ENCODE measurements at regions not wholly inside any gene's neighbourhood (a gene's known extent, or its start where the extent isn't known, plus 50 kb on each side); places are given as distances from the start of the nearest gene placed in this dataset.

DNA sequence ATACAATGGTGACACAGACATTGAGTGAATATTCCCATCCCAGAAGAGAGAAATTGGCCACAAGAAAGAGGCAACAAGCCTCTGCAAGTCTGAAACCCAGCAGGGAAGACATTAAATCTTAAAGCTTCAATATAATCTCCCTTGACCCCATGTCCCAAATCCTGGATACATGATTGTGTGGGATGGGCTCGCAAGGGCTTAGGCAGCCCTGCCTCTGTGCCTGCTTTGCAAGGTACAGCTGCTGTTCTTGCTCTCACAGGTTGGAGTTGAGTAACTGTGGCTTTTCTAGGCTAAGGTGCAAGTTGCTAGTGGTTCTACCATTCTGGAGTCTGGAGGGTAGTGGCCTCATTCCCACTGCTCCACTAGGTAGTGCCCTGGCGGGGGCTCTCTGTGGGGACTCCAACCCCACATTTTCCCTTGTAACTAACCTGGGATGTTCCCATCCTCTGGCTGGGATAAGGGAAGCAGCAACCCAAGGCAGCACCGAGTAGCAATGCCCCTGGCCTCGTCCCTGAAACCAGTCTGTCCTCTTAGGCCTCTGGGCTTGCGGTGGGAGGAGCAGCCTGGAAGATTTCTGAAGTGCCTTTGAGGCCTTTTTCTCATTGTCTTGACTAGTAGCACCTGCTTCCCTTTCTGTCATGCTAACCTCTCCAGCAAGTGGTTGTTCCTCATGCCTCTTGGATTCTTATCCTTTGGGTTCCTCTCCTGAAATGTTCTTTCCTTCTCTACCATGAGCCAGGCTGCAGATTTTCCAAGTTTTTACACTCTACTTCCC, 90.0 kb downstream of the FAM174B start:
- DNase-seq (ENCODE audit: low spot score) = no peak

DNA sequence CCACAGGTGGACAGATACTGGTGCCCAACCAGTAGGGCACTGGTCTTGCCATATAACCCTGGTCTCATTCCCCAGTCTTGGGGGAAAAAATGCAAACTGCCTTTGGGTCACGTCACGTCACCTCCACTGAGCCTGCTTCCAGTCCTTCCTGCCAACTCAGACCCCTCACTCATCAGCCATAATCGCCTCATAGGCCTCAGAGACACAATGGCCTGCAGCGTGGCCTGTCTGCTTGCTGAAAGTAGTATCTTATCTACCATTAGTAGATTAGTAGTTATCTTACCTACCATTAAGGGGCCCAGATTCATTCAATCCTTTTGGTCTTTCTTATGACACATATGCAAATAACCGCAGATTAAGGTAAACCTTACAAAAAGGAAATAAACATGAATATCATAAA, 93.8 kb downstream of the FAM174B start:
- no peak for DNase-seq (ENCODE audit: low spot score)

DNA sequence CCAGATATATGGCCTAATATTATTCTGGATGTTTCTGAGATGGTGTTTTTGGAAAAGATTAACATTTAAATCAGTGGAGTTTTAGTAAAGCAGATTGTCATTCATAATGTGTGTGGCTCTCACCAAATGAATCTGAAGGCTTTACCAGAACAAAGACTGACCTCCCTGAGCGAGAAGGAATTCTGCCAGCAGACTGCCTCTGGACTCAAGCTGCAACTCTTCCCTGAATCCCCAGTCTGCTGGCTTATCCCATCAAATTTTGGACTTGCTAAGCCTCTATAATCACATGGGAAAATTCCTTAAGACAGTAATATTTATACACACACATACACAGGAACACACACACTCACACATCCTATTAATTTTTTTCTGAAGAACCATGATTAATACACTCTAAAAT, 102.3 kb downstream of the FAM174B start:
- DNase-seq (ENCODE audit: low spot score) = no peak

DNA sequence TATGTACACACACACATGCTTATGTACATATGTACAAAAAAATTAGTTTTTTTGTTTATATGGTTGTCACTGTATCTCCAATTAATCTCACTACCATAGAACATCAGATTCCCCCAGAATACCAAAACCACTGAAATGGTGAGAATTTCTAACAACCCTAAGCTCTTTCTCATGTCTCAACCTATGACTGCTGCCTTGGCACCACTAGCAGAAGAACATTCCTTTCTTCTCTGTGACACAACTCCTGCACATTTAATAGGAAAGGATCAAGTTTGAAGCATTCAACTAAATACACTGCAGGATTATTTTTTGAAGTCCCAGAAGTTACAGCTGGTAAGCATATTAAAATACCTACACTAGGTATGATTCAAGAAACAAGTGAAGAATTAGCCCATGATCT, 109.6 kb downstream of the FAM174B start:
- no peak for DNase-seq (ENCODE audit: low spot score)

DNA sequence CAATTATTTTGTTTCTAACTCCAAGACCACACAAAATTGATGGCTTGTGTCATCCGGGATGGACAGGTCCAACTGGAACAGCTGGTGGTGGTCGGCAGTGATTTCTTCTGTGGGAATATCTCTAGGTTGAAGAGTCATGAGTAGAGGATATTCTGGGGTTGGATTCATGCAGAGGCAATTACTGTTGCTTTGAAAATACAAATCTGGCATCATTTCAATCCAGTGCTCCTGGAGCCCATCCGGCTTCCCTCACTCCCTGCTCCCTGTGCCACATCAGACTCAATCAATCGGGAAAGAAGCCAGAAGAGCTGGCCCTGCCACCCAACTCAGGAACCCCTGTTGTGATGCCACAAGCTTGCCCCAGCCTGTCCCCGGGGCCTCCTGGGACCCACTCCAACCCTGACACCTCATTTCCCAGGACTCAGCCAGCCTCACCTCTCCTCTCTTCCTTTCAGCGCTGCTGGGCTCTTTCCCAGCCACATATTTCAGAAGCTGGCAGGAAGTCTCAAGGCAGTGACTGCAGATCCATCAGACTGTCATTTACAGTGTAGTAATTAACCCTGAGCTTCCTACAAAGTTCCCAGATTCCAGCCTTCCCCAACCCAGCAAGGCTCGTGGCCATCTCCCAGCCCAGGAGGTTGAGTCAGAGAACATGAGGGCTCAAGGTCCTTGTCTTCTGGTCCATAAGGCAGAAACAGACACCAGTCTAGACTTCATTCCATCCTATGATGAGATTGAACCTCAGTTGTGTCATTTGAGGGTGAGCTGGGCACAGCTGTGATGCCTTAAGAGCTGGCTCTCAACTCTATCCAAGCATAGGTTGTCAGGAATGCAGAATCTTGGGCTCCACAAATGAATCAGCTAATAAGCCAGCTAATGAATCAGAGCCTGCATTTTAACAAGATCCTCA, 114.0 kb downstream of the FAM174B start:
- DNase-seq (ENCODE audit: low spot score) = no peak

DNA sequence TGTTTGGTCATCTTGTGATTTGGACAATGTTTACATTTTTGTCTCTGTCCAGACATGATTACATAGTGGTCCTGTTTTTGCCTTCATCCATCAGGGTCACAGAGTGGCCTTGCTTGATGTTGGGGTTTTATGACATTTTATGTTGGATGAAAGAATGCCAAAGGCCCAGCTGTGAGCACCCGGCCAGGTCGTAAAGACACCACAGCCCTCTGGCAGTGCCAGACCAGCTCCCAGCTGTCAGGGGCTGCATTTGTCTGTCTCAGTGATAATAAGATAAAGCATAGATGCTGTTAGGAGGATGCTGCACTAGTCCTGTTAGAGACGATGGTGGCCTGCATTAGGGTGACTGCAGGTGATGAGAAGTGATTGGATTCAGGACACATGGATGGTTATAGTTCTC, 117.5 kb downstream of the FAM174B start:
- DNase-seq (ENCODE audit: low spot score) = no peak

DNA sequence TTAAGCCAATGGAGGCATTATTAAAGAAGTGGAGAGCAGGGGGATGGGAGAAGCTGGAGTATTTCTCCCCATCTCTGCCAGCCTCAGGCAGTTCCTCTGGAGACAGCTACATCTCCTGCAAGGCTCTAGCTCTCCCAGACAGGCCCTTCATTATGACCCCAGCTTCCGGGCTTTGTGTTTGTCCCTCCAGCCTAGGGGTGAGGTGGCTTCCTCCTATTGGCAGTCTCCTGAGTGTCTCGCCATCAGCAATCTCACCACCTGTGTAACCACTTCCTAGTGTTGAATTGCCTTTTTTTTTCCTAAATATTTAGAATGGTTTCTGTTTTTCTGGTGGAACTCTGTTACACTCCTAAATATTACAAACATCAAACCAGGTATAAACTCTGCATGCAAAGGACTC, 122.3 kb downstream of the FAM174B start:
- DNase-seq (ENCODE audit: low spot score) = no peak

DNA sequence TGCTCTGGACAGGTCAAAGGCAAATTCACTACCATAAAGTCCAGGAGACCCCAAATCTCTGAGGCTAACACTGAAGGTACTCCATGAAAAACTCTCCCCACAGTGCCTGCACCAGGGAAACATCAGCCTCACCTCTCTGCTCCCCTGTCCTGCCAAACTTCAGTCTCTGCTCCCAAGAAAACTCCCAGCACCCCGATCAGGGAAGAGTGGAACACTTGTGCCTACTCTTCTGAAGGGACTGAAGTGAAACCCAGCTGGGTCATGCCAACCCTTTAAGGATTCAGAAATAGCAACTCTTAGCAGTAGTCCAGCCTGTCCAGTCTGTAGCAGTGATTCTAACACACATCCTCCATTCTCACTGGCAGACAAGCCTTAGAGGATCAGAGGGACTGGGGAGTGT, 124.2 kb downstream of the FAM174B start:
- DNase-seq (ENCODE audit: low spot score) = no peak

DNA sequence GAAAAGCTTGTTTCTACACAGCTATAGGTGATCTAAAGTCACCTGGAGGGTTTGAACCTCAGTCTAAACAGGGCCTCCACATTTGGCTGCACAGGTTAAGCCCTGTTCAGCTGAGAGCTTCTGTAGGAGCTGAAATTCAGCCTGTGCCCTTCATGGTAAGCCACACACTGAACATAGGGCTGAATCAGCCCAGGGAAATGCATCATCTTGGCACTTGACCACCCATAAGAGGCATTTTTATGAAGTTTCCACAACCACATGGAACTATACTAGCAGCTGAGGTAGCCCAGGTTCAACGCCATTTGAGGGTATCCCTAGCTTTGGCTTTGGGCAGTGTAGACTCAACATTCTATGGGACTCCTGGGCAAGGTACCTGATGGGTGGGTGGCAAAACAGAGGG, 126.8 kb downstream of the FAM174B start:
- DNase-seq (ENCODE audit: low spot score) = no peak

DNA sequence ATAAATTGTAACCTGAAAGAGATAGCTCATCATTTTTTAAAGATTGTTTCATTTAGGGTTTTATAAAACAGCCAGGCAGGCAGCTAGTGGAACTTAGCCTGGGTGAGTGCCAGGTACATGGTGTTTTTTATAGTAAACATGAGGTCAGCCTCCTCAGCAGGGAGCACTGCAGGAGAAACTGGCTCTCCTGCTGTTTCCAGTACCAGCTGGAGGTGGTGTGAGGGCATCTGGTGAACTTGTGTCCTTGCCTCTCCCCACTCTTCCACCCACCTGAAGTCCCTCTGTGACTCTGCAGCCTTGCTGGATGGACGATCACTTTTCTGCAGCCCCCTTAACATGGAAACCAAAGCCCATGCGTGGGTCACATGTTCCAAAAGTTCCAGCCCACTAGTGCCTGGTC, 128.4 kb downstream of the FAM174B start:
- no peak for DNase-seq (ENCODE audit: low spot score)

DNA sequence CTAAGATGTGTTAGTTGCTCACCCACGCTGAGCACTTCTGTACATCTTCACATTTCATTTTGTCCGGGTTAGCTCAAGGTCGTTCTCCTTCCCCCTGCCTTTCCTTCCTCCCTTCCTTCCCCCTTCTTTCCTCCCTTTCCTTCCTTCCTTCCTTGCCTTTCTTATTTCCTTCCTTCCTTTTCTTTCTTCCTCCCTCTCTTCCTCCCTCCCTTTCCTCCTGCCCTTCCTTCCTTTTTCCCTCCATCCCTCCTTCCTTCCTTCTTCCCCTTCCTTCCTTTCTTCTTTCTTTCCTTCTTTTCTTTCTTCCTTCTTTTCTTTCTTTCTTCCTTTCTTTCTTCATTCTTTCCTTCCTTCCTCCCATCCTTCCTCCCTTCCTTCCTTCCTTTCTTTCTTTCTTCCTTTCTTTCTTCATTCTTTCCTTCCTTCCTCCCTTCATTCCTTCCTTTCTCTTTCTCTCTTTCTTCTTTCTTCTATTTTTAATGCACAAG, 129.8 kb downstream of the FAM174B start:
- DNase-seq (ENCODE audit: low spot score) = no peak

DNA sequence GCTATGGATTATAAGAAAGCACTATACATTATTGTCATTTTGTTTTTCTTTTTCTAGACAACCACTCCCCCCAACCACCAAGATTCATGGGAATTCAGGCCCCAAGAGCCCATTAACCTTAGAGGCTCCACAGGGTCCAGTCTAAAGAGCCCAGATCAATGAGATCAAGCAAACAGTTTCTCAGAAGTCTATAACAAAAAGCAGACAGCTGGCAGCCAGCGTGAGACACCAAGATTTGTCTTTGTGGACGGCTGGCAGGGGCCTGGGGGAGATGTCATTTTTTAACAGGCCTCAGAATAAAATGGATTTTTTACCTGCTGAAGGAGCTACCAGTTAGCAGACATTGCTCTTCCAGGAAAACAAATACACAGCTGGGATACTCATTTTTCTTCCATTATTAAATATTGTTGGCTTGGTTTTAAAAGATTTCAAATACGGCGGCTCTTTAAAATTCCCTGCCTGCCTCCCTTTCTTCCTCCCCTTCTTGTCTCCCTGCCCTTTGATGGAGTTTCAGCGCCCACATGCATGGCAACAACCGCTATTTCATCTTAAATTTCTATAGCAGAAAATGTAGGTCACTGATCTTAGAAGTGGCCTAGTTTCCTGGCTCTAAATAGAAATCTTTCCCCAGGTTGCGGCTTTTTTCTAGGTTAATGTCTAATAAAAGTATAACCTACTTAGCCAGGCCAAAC, 130.6 kb downstream of the FAM174B start:
- no peak for DNase-seq (ENCODE audit: low spot score)

DNA sequence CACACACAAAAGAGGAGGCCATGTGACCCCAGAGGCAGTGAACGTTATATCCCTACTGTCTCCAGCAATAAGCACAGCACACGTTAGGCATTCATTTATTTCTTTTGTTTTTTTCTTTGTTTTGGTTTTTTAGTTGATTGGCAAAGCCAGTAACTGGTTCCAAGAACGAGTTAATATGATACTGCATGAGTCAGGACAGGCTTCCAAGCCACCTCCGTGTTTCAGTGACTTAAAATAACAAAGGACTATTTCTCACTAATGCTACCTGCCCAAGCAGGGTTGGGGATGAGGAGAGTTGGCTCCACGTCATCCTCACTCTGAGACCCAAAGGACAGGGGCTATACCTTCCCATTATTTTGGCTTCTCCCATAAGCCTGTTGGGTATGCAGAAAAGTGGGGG, 130.5 kb downstream of the ST8SIA2 start:
- DNase-seq (ENCODE audit: low spot score) = no peak

DNA sequence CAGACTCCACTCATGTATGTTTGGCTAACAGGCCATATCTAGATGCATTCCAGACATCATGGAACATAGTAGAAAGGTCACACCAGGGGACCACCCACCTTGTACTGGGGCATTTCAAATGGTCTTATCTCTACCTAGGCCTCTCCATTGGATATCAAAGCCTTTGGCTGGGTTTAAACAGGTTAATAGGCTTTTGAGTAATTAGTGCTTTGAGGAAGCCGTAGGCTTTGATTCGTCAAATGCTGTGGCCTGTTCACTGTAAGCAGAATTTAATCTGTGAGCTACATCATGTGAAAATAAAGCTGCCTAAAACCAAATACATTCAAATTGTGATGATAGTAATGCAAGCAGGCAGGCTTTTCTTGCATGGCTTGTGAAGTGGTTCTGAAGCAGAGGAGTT, 129.5 kb downstream of the ST8SIA2 start:
- no peak for DNase-seq (ENCODE audit: low spot score)

DNA sequence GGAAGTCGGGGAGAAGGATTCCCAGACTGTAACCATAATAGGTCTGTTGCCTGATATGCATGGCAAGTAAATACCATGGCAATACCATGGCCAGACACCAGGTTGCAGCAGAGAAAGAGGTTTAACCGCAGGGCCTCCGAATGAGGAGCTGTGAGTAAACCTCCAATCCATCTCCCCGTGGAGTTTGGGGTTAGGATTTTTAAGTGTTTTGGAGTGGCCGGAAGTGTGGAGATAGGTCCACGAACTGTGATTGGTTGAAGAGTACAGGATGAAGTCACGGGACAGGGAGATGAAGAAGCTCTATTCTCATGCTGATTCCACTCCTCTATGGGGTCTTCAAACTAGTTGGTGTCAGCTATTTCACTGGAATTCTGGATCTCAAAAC, 127.9 kb downstream of the ST8SIA2 start:
- peak; percentile 13 for DNase-seq (ENCODE audit: low spot score)

DNA sequence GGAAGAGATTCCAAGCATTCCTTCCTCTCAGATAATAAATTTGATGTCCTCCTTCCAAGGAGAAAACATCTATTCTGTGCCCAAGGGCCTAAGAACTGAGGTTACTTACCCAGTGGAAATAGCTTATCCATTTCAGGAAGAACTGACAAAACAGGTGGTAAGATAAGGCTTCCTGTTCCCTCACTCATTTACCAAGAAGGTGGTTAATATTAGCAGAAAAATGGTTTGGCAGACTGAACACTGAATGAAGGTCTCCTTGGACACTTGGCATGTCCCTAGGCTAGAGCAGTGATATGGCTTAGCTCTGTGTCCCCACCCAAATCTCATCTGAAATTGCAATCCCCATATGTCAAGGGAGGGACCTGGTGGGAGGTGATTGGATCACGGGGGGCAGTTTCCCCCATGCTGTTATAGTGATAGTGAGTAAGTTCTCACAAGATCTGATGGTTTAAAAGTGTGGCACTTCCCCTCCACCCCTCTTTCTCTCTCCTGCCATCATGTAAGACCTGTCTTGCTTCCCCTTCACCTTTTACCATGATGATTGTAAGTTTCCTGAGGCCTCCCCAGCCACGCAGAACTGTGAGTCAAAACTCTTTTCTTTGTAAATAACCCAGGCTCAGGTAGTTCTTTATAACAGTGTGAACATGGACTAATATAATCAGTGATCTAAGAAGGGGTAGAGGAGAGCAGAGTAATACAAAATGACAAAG, 127.4 kb downstream of the ST8SIA2 start:
- no peak for DNase-seq (ENCODE audit: low spot score)

DNA sequence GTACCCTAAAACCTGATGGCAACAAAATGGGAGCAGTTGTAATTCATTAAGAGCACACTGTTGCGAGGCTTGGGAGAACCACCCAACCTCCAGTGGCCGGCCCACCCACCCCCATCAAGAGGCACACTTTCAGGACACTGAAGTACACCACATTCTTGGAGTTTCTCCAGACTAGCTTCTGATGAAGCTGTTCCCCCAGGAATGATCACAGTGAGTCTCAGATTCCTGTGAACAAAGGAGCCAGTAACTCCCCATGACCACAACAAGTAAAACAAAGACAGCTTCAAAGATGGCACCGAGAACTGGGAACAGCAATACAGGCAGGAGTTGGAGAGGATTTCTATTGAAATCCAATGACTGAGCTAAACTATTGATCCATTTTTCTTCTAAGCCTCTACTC, 126.0 kb downstream of the ST8SIA2 start:
- no peak for DNase-seq (ENCODE audit: low spot score)
